Esophagus squamous epithelium (tissue), 4 donors: ENCODE measurements at regions not wholly inside any gene's neighbourhood (a gene's known extent, or its start where the extent isn't known, plus 50 kb on each side); places are given as distances from the start of the nearest gene placed in this dataset.

Experiments used
- POLR2A ChIP-seq, 4 donors: fragments of 450-650 bp; IDR thresholded peaks; one replicate each; pipeline ENCODE4 v1.6.1; 2017; ENCODE audit warnings: antibody characterized with exemption in 4 of 4, mild to moderate bottlenecking in 4 of 4, moderate library complexity in 3 of 4
- TF ChIP-seq, protein P1 (sequence below), 6 experiments: fragments of 450-650 bp in 4 of 6; fragments of 200-600 bp in 2 of 6; sonication (generic) in 2 of 6; IDR thresholded peaks; one replicate each; pipeline ENCODE4 v1.5.1; 2016 to 2019; ENCODE audit warnings: antibody characterized with exemption in 6 of 6, mild to moderate bottlenecking in 4 of 6, moderate library complexity in 4 of 6

DNA sequence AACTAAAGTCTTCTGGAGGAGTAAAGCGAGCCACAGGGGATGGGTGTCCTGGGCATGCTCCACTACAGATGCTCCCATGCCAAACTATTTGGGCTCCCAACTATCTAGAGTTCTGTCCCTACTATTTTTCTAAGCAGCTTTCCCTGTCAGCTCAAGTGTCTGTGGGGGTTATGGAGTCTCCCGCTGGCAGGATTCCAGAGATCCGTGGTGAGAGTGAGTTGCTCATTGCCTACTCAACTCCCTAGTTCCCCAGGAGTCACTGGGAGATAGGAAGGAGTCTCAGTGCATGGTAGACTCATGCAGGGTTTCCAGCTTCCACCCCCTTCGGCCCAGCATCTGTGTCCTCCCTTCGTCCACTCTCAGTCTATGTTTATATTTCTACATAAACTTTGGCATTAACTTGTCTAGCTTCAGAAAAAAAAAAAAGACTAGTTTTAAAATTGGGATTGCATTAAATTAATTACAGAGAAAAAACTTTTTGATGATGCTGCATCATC is 55.1 kb upstream of the INPP4B start:
- TF ChIP-seq, protein P1, sequence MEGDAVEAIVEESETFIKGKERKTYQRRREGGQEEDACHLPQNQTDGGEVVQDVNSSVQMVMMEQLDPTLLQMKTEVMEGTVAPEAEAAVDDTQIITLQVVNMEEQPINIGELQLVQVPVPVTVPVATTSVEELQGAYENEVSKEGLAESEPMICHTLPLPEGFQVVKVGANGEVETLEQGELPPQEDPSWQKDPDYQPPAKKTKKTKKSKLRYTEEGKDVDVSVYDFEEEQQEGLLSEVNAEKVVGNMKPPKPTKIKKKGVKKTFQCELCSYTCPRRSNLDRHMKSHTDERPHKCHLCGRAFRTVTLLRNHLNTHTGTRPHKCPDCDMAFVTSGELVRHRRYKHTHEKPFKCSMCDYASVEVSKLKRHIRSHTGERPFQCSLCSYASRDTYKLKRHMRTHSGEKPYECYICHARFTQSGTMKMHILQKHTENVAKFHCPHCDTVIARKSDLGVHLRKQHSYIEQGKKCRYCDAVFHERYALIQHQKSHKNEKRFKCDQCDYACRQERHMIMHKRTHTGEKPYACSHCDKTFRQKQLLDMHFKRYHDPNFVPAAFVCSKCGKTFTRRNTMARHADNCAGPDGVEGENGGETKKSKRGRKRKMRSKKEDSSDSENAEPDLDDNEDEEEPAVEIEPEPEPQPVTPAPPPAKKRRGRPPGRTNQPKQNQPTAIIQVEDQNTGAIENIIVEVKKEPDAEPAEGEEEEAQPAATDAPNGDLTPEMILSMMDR (IDR thresholded peaks at IDR 0.05) = no peak
- no peak for TF ChIP-seq POLR2A (IDR thresholded peaks at IDR 0.05)
